NCI-H1694 (cell line): ENCODE measurements at regions not wholly inside any gene's neighbourhood (a gene's known extent, or its start where the extent isn't known, plus 50 kb on each side); places are given as distances from the start of the nearest gene placed in this dataset.
A peak's percentile ranks its signal among the peaks of the same experiment; 100 is the strongest.
"Not testable (repeated sequence)": the region's sequence is repeated elsewhere in the genome, so short reads cannot be mapped to it uniquely, and the experiment has no call there.

Experiments used
- DNase-seq: peaks from one replicate; lab custom pipeline; 2025; lab: John Stamatoyannopoulos, UW

DNA sequence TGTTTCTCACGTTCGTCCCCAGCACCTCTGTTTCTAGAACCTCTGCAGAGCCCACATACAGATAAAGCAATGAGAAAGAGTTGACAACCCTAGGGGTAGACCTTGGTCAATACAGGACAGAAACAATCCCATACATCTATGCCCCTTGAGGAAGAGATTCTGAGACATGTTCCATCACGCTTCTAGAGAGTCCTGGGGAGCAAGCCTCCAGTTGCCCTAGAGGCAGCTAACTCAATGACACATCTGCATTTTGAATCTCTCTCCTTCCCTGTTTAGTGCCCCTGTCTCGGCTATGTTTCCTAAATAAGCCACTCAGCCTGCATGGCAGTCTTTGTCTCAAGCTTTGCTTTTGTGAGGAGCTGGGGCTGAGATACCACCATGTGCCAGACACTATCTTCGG, 435.3 kb downstream of the CD83 start:
- no peak for DNase-seq

DNA sequence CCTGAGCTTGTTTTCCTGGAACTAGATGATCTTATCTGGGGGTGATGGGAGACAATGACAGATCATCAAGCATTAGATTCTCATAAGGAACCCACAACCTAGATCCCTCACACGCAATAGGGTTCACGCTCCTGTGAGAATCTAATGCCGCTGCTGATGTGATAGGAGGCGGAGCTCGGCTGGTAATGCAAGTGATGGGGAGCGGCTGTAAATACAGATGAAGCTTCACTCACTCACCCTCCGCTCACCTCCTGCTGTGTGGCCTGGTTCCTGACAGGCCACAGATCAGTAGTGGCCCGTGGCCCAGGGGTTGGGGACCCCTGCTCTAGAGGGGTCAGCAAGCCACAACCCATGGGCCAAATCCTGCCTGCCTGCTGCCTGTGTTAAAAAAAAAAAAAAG, 435.9 kb downstream of the CD83 start:
- DNase-seq: no peak

DNA sequence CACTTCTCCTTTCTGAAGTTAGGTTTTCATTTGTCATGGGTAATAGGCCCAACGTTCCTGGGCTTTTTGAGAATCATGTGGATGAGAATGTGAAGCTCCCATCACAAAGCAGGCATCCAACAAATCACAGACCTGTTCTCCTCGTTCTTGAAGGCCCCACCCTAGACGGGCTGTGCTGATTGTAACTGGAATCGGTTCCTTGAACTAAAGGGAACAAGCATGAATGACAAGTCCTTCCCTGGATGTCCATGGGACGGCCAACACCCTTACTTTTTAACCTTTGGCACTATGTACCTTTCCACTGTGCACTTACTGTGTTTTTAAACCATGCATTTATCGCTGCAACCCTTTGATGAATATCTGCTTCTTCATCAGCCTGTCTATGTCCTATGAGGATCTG, 438.2 kb downstream of the CD83 start:
- DNase-seq: no peak

DNA sequence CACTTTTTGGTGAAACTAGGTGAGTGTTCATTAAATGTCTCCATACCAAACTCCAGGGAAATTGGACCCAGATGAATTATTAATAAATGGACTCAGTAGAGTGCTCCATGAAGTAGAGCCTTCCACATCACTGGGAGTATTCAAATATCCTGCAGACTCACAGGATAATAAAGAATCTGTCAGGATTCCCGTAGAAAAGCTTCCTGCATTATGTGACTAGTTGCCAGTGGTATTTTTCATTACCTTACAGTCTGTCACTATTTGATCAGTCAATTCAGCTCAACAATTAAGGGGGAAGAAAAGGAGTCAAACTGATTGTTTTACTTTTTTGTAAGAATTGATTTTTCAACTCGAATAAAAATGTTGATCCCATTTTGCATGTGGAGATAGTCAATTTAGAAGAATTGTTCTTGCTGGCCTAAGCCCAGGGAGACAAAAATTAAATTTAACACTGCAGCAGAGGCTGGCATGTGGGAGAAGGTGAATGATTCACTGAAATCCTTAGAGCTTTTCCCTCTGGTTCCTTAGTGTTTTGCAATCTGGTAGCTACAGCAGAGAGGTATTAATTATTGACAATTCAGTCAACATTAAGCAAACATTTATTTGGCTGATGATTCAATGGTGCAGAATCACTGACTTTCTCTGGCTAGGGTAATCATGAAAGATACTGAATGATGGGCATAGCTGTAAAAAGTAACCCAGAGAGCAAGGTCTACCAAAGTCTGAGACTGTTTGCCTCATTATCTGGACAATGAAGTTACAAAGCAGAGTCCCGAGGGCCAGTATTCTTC, 442.4 kb downstream of the CD83 start:
- no peak for DNase-seq

DNA sequence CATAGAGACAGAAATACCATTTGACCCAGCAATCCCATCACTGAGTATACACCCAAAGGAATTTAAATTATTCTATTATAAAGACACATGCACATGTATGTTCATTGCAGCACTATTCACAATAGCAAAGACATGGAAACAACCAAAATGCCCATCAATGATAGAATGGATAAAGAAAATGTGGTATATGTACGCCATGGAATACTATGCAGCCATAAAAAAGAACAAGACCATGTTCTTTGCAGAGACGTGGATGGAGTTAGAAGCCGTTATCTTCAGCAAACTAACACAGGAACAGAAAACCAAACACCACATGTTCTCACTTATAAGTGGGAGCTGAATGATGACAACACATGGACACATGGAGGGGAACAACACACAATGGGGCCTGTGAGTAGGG, 444.0 kb downstream of the CD83 start:
- not testable (repeated sequence) for DNase-seq

DNA sequence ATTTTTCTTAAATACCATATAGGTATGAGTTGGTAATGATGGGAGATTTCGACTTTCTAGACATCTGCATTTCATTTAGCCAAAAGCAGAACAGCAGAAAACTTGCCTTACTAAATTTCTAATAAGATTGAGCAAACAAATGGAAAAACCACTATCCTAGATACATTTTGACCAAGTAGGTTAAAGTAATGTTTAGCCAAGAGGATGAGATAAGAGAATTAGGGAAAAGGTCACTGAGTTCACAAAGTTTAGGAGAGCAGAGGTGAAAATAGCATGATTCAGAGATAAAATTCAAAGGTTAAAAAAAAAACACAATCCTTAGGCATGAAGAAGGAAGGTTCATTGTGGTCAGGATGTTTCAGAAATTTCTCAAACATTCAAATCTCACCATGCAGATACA, 450.3 kb downstream of the CD83 start:
- no peak for DNase-seq

DNA sequence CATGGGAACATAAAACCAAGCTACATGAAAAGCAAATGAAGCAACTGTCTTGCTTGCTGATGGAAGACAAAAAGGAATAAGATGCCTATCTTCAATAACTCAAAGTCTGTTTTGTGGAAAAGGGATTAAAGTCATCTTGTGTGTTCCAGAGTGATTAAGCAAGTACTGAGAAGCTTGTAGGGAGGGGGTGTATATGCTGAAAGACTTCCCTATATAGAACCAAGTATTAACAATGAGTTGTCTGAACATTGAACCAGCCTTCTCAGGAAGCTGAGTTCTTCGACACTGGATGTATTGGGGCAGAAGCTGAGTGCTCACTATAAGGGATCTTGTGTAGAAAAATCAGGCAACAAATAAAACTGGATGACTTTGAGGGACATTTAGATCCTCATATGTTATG, 451.8 kb downstream of the CD83 start:
- DNase-seq: no peak

DNA sequence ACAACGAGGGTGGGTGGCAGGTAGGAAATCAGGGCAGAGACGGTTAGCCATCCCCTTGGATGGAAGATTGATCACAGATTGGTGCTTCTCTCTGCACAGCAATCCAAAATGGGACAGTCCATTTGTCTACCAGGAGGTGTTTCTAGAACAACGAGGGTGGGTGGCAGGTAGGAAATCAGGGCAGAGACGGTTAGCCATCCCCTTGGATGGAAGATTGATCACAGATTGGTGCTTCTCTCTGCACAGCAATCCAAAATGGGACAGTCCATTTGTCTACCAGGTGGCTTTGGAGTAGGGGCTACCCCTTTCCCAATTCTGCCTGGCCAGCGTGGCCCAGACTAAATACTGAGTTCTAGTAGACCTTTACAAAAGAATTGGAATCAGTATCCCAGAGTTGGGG, 452.3 kb downstream of the CD83 start:
- not testable (repeated sequence) for DNase-seq

DNA sequence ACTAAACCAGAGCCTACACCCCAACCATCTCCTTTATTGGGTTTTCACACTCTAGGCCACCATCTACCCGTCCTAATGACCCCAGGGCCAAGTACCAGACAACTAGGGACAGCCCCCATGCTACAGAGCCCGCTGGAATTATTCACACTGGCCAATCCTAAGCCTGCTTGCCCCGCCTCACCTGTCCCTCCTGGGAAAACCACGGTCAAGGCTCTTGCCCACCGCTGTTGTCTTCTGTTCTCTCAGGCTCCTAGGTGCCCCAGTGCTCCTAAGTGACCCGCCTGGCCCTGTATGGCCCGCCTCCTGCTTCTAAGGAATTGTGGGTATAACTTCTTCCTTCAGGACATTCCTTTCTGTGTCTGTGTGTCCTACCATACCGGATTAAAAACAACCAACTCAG, 453.4 kb downstream of the CD83 start:
- DNase-seq: no peak

DNA sequence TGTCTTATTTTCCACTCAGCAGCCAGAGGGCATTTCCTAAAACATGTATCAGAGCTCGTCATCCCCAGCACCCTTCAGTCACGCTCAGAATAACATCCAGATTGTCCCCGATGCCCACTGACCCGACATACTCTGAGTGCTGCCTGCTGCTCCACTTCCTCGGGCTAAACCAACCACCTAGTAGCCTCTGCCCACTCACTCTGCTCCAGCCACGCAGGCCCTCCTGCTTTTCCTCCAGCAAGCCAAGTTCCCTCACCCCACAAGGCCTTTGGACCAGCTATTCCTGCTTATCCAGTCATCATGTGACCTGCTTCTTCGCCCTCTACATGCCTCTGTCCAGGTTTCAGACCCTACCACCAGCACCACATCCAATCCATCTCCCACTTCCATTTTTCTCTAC, 454.2 kb downstream of the CD83 start:
- no peak for DNase-seq

DNA sequence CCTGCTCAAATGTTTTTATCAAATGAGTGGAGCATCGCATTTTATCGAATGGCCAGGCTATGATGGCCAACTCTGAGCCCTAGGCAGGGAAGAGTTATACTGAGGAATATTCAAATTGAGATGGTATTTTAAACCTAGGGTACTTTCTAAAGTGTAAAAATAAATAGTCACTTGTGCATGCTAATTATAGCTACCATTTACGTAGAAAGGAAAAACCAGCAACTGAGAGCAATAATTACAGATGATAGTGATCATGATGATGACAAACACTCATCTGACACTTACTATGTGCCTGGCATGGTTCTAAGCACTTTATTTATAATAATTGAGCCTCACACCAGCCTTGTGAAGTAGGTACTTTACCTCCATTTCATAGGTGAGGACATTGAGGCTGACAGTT, 455.7 kb downstream of the CD83 start:
- DNase-seq: no peak

DNA sequence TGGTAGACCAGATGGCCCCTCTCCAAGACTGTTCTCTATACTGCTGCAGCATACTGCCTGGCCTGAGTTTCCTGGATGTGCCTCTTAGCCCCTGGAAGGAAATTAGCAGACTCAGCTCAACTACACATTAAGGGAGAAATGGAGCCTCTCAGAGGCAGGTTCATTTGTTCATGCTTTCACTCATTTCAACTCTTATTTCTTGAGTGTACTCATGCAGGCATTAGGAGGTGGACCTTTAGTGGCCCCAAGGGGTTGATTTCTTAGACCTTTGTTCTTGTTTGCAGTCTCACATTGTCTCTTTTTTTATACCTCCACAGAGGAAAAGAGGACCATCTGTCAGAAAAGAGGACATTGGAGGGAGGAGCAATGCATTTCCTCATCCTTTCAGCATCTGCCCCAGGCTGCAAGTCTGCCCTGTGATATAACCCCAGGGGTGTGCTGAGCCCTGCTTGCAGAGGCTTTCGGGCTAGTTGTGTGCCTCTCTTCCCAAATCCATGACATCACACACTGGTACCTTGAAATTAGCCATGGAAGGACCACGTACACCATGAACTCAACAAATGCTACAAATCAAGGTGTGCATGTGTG, 456.2 kb downstream of the CD83 start:
- peak; percentile 17 for DNase-seq

DNA sequence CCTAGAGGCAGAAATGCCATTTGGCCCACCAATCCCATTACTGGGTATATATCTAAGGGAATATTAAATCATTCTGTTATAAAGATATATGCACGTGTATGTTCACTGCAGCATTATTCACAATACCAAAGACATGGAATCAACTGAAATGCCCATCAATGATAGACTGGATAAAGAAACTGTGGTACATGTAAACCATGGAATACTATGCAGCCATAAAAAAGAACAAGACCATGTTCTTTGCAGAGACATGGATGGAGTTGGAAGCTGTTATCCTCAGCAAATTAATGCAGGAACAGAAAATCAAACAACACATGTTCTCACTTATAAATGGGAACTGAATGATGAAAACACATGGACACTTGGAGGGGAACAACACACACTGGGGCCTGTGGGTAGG, 458.4 kb downstream of the CD83 start:
- no peak for DNase-seq

DNA sequence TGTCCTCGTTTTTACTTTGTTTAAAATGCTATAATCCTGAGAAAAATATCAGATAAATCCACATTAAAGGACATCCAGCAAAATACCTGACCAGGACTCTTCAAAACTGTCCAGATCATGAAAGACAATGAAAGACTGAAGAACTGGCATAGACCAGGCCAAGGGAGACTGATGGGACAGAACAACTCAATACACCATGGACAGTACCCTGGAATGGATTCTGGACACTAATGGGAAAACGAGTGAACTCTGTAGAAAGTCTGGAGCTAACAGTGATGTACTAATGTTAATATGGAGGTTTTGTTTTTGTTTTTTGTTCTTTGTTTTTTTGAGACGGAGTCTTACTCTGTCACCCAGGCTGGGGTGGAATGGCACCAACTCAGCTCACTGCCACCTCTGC, 461.4 kb downstream of the CD83 start:
- no peak for DNase-seq

DNA sequence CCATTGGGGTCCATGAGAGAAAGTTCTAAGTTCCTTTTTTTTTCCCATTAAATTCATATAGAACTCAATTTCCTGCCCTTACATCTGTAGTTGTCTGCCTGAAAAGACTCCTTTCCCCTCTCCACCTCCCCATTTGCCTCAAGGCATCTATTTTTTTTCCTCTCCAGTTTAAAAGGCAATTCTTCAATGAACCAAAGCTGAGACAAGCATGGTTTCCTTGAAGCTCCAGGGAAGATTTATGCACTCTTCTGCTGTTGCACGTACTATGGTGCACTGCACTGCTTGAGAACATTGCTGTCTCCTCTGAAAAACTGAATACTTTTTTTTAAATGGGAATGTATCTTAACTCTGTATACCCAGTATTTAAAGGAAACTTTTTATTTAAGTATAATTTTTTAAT, 465.2 kb downstream of the CD83 start:
- no peak for DNase-seq

DNA sequence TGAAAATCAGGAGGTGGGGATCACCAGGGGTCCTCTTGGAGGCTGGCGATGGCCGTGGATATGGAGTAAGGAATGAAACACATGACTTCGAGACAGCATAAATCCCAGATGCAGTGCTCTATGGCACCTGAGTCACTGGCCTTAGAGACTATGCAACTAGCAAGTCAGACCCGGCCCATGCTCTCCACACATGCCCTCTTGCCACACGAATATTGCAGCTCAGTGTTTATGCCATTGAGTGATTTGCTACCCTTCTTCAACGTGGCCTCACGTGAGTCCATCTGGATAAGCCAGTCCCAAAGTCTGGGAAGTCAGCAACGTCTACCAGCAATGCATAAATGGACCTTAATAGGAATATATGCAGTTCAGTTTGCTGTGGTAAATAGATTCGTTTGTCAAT, 466.3 kb downstream of the CD83 start:
- DNase-seq: no peak

DNA sequence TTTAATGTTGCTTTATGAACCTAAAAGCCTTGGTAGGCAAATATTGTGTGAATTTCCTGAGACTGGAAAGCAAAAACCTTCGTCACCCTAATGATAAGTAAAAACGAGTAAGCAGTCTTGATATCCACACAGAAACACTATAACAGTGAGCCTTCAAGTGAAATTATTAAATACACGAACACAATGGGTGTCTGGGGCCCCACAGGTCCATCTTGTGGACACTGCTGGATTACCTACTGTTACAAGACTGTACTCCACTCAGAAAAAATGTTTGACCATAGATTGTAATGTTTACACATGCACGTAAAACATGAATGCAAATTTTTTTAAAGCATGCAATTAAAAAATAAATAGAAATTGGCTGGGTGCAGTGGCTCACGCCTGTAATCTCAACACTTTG, 466.9 kb downstream of the CD83 start:
- DNase-seq: no peak

DNA sequence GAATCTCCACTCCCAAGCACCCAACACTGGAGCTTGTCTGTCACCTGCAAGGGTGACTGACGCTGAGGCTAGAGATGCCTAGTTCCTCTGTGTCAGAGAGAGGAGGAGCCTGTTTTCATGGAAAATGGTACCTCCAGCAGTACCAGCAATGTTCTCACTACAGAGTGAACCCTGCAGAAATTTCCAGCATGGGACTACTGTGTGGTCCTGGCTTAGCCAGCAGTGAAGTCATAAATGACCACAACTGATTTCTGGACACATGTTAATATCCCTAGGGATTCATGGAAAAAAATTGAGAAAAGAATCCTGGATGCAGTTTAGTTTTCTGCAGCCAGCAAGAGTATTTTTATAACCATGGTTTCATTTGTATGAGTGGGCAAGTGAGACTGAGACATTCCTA, 468.1 kb downstream of the CD83 start:
- DNase-seq: no peak

DNA sequence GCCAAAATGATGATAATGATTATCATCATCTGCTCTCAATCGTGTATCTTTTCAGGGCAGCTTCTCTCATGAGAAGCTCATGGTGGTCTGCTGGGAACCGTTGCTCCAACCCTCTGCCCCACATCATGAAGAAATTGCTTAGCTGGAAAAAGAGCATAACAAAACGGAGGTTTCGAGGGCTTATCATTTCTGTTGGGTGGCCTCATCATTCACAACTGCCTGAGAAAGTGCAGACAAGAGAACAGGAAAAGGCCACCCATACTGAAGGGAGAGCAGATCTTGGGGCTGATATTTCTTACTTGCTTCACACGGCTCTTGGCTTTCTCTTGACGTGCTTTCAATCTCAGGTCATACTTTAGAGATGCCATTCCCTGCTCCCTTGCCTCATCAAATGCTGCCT, 471.6 kb downstream of the CD83 start:
- DNase-seq: no peak

DNA sequence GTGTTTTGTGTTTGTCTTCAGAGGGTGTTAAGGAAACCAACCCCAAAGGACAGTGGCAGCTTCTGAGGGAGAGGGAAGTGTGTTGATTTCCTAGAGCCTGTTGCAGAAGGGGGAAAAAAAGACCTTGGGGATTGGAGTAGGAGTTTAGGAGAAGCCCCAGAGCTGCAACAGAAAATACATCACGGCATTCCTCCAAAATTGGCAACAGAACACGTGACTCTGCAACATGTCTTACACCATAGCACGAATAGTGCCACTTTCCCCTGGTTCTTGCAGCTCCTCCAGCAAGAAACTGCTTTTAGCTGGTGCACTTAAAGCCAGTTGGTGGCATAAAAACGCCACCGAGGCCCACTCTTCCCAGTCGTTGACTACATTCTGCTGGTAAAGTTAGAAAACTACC, 473.0 kb downstream of the CD83 start:
- DNase-seq: no peak

DNA sequence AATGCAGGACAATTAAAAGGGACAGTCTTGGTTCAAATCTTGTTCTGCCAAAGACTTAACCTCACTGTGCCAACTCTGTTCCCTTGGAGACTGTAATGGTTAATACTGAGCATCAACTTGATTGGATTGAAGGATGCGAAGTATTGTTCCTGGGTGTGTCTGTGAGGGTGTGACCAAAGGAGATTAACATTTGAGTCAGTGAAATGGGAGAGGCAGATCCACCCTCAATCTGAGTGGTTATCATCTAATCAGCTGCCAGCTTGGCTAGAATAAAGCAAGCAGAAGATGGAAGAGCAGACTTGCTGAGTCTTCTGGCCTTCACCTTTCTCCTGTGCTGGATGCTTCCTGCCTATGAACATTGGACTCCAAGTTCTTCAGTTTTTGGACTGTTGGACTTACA, 474.4 kb downstream of the CD83 start:
- DNase-seq: no peak

DNA sequence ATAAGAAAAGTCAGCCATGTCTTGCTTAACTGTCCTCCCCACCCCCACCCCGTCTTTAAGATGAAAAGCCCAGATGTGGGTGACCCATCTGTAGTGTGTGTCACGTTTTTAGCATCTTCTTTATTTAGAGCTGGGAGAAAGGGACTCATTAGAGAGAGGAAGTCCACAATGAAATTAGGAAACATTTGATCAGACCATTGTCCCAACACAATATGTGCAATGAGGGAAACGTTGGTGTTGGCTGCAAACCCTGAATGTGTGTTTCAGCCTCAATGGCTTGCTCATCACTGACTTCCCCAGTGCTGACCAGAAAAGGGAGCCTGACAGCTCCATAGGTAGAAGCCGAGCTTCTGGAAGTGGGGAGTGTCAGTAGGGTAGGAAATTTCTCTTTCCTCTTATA, 475.7 kb downstream of the CD83 start:
- no peak for DNase-seq

DNA sequence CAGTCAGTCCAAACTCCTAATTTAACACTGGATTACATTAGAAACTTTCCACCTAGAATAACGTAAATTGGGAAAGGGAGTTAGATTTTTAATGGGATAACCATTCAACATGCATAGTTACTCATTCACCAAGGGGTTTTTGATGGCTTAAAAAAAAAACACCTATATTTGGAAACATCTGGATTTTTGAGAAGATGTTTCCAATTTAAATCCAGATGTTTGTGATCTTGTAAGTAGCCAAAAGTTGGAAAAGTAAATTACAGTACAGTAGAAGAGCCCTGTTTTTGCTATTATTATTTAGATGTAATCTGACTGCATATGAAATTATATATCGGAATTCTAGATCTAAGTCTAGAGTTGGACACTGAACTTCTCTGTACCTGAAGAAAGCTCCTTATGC, 478.2 kb downstream of the CD83 start:
- no peak for DNase-seq

DNA sequence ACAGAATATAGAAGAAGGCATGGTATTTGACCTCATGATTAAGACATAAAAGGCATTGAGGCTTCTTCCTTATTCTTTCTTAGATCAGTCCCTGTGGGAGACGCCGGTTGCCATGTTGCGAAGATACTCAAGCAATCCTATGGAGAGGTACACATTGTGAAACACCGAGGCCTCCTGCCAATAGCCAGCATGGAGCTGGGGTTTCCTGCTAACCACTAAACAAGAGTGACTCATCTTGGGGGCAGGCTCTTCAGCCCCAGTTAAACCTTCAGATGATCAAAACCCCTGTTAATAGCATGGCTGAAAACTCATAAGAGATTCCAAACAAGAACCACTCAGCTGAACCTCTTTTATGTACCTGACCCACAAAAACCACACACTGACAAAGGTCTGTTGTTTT, 478.8 kb downstream of the CD83 start:
- DNase-seq: no peak
